ENCODE measurements at regions not wholly inside any gene's neighbourhood (a gene's known extent, or its start where the extent isn't known, plus 50 kb on each side); places are given as distances from the start of the nearest gene placed in this dataset.

- DNase-seq = no peak
Observed at GRCh38 chr12:124503305-124503704, 64.1 kb downstream of the NCOR2 start.

GRCh38 chr12:124502379-124502778 lies 65.0 kb downstream of the NCOR2 start:
- no peak for DNase-seq

DNA sequence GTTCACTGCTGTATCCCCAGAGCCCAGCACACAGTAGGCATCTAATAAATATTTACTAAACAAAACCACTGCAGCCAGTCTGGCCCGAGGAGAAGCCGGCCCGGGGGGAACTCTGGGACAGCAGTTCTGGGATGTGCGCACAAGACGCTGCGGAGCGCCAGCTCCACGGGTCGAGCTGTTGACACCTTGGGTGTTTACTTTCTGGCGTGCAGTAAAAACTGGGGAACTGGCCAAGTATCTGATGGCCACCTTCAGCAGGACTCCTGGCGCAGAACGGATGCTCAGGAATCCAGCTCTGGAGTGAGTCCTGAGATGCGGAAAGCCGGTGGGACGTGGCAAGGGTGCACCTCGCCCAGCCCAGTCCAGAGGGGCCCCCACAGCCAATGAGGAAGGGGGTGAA lies 65.6 kb downstream of the NCOR2 start:
- no peak for DNase-seq

DNA sequence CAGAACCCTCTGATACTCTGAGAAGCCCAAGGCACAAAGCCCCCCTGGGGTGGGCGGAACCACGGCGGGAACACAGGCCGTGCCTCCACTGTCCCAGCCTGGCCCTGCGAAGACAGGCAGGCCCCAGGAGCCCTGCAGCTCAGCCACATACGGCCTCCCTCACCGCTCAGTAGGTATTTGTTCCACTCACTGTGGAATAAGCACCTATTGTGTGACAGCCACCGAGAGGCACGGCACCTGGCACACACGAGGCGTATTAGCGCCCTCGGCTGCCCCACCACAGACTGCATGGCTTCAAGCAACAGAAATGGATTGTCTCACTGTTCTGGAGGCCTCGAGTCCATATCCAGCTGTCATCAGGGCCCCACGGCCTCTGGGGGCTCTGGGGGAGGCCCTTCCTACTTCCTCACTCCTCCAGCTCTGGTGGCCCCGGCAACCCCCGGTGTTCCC lies 66.3 kb downstream of the NCOR2 start:
- no peak for DNase-seq

DNA sequence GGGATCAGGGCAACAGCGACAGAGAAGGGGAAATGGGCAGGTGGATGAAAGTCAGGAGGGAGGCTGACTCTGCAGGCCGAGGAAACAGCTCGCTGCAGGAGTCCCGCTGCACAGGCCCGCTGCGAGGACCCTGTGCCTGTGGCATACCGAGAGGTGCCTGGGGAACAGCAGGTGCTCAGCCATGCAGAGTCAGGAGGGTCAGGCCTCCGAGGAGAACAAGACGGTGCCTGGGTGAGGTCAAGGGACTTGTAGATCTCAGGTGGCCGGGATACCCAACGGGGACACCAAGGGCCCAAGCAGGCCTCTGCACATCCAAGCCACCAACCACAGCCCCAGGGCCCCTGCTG lies 67.5 kb downstream of the NCOR2 start:
- DNase-seq = no peak

DNA sequence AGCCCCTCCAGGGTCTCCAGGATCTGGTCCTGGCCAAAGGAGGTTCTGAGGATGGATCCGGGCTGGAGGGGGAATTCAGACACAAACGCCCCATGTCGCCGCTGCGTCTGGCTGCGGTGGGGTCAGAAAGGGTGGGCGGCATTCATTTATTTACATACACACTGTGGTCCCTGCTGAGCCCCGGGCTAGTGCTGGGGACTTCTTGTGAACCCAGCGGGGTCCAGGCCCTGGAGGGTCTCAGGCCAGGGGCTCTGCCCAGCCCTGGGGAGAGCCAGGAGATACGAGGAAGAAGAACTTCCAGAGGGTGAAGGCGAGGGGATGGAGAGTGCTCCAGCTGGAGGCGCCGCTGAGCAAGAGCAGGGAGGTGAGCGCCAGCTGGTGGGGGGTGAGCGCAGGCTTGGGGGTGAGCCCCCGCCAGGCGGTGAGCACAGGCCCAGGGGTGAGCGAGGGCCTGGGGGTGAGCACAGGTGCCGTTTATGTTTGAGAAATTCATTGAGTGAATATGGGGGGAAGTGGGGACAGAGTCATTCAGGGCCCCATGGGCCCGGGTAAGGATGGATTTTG lies 68.1 kb downstream of the NCOR2 start:
- DNase-seq = no peak

- no peak for DNase-seq
Observed at GRCh38 chr12:124498275-124499189, 68.9 kb downstream of the NCOR2 start.

DNA sequence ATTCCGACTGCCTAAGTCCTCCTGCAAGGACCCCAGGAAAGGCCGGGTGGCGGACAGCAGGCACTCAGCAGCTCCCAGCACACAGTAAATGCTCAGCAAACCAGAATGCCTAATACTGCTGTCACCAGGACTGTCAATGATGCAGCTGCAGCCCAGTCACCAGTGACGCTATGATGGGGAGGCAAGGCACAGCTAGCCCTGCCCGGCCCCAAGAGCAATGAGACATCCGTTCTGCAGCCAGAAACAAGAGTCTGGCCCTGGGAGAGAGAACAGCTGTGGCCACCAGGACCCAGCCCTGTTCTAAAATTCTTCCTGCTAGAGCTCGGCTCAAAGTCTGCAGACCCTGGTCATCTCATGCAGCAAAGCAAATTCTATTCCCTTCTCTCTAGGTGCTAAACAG lies 69.8 kb downstream of the NCOR2 start:
- no peak for DNase-seq

GRCh38 chr12:124497039-124497438 lies 70.4 kb downstream of the NCOR2 start:
- no peak for DNase-seq

- DNase-seq = no peak
Observed at GRCh38 chr12:124496584-124496983, 70.8 kb downstream of the NCOR2 start.

DNA sequence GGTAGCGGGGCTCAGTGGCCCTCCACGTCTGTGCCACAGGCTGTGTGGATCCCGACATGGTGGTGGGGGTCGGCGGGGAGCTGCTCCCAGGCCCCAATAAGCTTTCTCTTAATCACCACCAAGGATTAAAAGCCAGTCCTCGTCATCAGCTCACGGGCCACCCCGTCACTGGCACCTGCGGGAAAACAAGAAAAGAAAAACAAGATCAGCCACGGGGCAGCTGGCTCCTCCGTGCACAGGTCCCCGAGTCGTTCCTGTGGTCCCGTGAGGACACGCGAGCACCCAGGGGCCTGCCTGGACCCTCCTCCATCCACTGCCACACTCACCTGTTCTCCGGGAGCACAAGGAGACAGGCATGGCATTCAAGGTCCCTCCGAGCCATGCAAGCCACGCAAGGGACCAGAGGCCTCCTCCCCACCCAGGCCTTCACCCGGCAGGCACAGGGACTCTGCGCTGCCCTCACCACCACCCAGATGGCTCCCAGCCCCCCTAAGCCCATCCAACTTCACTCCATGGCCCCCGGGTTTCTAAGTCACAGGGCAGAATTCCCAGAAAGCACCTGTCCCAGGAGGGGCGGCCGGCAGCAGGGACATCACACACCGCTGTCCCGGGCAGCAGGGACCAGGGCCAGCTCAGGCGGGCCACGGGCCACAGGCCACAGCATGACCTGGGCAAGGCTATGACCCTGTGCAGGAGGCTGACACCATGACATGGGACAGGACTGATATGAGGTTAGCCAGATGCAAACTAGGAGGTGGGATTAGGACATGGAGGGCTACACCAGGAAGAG lies 72.0 kb downstream of the NCOR2 start:
- DNase-seq = no peak

GRCh38 chr12:124494751-124495129 lies 72.7 kb downstream of the NCOR2 start:
- DNase-seq = no peak

DNA sequence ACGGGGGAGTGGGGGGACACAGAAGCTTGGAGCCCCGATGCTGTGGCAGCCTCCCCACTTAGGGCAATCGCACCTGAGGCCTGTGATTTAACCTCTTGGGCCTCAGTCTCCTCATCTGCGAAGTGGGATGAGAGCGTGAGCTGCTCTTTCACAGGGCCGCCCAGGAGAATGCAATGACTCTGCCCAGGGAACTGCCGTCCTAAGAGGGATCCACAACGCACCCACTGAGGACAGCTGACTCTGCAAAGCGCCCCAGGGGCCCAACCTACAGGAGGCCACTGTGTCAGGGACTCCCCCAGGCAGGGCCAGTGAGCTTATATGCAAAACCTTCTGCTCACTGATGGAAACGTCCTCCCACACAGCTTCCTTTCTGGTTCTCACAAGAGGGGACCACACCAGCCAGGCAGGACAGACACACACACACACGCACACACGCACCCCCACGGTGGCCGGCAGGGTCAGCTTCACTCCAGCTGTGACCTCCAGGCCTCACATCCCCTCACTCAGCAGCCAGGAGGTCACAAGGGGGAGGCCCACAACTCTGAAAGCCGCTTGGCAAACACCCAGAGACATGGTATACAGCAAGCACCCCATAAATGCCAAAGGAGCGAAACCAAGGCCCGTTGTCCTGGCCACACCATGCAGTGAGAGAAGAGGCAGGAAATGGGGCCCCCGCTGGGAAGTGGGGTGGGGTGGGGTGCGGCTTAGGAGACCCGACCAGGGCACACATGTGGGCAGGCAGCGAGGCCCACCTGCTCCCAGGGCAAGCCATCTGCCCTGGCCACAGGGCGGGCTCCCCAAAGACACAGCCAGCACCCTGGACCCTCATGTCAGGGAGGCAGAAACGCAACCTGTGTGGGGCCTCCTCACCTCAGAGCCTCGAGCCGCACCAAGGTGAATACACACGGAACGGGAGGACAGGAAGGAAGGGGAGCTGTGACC lies 73.3 kb downstream of the NCOR2 start:
- no peak for DNase-seq

DNA sequence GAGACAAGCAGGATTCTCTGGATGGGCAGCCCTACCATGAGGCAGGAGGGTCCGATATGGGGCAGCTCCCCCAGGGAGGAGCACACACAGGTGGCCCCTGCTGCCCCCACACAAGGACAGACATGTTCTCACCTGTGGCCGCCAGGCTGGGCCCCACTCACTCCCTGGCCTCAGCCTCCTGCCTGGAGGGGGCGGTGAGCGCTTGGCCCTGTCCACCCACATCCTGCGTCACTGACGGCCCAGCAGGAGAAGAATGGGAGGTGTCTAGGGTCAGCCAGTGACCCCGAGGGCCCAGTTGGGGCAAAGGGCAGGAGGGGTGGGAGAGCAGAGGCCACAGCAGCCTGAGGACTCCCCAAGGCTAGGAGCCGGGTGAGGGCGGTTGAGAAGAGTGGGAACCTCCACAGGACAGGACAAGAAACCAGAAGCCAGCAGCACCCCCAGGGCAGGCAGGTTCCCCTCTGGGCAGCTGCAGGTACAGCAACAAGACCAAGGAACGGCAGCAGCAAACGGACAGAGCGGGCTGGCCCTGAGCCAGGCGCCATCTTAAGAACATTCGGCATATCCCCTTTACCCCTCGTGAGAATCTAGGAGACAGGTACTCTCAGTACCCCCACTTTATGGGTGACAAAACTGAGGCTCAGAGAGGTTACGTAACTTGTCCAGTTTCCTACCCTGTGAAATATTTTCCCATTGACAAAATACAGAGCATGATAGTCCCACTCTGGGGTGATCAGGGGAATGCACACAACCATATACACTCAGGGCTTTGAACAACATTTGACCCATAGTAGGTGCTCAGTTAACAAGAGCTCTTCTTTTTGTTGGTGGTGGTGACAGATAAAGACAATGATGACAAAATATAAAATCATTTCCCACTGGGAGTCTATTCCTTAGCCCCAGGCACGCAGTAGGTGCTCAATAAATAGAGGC lies 74.3 kb downstream of the NCOR2 start:
- no peak for DNase-seq

DNA sequence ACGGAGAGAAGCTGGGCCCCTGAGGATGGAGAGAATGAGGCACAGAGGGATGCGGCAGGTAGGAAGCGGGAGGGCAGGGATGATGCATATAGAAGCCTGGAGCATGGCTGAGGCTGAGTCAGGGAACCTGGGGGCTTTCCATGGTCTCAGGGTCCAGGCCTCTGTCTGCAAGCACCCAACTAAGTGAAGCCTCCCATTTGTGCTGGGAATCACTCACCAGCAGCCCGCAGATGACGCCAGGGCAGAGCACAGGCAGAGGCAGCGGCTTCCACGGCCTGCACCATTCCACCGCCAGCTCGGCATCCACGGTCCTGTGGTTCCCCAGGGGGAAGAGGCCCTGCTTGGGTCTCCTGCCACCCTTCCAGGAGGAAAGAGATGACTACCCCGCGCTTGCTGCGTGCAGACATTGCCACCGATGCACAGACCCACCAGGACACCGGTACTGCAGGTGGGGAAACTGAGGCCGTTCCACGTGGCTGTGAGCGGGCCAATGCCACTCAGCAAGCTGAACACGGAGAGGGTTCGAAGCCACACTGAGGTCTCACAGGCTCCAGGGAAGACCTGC lies 75.5 kb downstream of the NCOR2 start:
- no peak for DNase-seq

DNA sequence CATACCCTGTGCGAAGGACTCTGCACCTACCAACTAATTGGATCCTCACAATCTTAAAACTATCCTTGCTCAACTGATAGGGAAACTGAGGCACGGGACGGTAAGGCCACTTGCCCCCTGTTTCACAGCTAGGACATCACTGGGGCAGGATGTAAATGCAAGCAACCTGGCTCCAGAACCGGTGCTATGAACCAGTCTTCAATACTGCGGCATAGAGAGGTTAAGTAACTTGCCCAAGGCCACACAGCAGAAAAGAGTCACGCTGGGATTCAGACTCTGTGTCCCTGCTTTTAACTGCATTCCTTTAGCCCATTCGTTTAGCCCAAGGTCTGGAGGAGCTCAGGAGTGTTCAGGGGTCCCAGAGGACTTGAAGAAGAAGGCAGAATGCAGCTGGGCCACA lies 76.1 kb downstream of the NCOR2 start:
- no peak for DNase-seq

DNA sequence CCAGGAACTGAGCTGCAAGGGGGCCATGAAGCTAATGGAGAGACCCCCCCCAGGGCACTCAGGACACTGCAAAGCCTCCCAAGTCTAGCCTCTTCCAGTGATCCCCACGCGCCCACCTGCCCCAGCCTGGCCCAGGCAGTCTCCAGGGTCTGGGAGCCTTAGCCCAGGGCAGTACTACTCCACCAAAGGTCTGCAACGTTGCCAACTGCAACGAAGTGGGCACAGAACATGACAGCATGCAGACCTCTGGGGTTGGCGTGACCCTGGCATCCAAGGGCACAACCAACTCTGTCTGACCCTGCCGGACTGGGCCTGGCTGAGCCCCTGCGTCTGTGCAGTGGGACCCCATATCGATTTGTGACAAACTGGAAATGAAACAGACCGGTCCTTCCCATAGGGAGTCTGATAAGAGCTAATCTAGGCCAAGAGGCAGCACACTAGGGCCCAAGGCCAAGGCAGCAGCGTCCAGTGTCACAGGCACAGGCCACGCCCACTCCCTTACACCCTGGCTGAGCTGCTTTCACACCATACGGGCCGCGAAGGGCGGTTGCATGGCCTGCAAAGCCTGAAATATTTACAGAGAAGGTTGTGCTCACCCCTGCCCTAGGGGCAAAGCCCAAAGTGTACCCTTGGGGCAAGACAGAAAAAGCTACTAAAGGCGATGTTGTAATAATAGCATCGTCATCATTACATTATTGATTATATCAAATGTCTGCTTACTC lies 76.7 kb downstream of the NCOR2 start:
- DNase-seq = no peak

DNA sequence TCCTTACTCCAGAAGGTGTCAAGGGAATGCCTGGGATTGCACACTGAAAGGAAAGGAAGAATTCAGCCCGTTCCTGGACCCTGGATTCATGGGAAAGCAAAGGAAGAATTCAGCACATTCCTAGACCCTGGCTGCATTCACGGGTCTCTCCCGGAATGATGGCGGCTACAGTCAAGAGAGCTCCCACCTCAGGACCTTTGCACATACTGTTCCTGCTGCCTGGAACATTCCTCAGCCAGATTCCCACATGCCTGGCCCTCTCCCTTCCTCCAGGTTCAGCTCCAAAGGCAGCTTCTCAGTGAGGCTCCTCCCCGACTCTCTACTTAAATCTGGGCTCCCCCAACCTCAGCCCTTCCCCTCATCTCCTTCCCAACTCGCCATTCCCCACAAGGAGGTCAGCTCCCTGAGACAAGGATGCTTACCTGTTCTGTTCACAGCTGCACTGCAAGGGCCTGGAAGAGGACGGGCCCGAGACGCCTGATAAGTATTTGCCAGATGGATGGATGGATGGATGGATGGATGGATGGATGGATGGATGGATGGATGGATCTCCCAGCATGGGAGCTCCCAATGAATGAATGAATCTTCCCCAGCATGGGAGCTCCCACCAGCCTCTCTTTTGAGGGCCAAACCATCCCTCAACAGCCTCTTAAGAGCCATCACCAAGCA lies 77.4 kb downstream of the NCOR2 start:
- DNase-seq = no peak

- DNase-seq = no peak
Observed at GRCh38 chr12:124489220-124489619, 78.2 kb downstream of the NCOR2 start.

- no peak for DNase-seq
Observed at GRCh38 chr12:124488520-124488919, 78.9 kb downstream of the NCOR2 start.
